ENCODE measurements at regions not wholly inside any gene's neighbourhood (a gene's known extent, or its start where the extent isn't known, plus 50 kb on each side); places are given as distances from the start of the nearest gene placed in this dataset.

- Histone ChIP-seq H3K27ac (no peak overlapping the region), H3K4me3 (no peak overlapping the region), H3K36me3 (no peaks in the 10 kb centered on the region), H3K4me1 (peaks cover 9 to 27% (median 15%) of the 10 kb centered on the region in 4 donors), H3K9me3 (no peaks in the 10 kb centered on the region), H3K27me3 (no peaks in the 10 kb centered on the region)
- DNase-seq: no peak
- TF ChIP-seq CTCF (IDR thresholded peaks at IDR 0.05) (no peak), EP300 (IDR thresholded peaks at IDR 0.05; ENCODE audit: low read depth) (no peak)
- in situ Hi-C loops (cut with MboI; ENCODE audit: low pct_ligation_motif_present in 1 of 4, low pct_unique_long_range_greater_than_20kb in 1 of 4, low sequenced_read_pairs in 3 of 4) (no loop called here), intact Hi-C loops (cut with DNase I; ENCODE audit: low total_unique reads) (no loop called here)
- WGBS, 2 donors (ENCODE audit: low coverage in 1 of 2): 69 to 80% methylated on average over 4 of the region's 4 CpGs
Measured at GRCh38 chr6:150676344-150676743, 76.7 kb downstream of the PLEKHG1 start.

GRCh38 chr6:150676772-150677171 lies 77.1 kb downstream of the PLEKHG1 start:
- Histone ChIP-seq H3K9me3 (no peaks in the 10 kb centered on the region), H3K27ac (no peak overlapping the region), H3K36me3 (no peaks in the 10 kb centered on the region), H3K4me1 (peaks cover 9 to 27% (median 15%) of the 10 kb centered on the region in 4 donors), H3K27me3 (no peaks in the 10 kb centered on the region), H3K4me3 (no peak overlapping the region)
- 94 to 100% methylated on average over 2 of the region's 2 CpGs for WGBS, 2 donors (ENCODE audit: low coverage in 1 of 2)
- intact Hi-C loops (cut with DNase I; ENCODE audit: low total_unique reads): no loop called here
- TF ChIP-seq POLR2AphosphoS5 (IDR thresholded peaks at IDR 0.05) (no peak), POLR2A (IDR thresholded peaks at IDR 0.05) (no peak), CTCF (IDR thresholded peaks at IDR 0.05) (no peak), EP300 (IDR thresholded peaks at IDR 0.05; ENCODE audit: low read depth) (no peak)
- DNase-seq: no peak
- in situ Hi-C loops (cut with MboI; ENCODE audit: low pct_ligation_motif_present in 1 of 4, low pct_unique_long_range_greater_than_20kb in 1 of 4, low sequenced_read_pairs in 3 of 4): no loop called here

- Histone ChIP-seq H3K27ac (no peak overlapping the region), H3K36me3 (no peaks in the 10 kb centered on the region), H3K4me3 (no peak overlapping the region), H3K9me3 (no peaks in the 10 kb centered on the region), H3K4me1 (peaks cover 2 to 15% (median 8%) of the 10 kb centered on the region in 4 donors), H3K27me3 (no peaks in the 10 kb centered on the region)
- intact Hi-C loops (cut with DNase I; ENCODE audit: low total_unique reads) (no loop called here), in situ Hi-C loops (cut with MboI; ENCODE audit: low pct_ligation_motif_present in 1 of 4, low pct_unique_long_range_greater_than_20kb in 1 of 4, low sequenced_read_pairs in 3 of 4) (no loop called here)
- TF ChIP-seq POLR2A (IDR thresholded peaks at IDR 0.05) (no peak), EP300 (IDR thresholded peaks at IDR 0.05; ENCODE audit: low read depth) (no peak), POLR2AphosphoS5 (IDR thresholded peaks at IDR 0.05) (no peak), CTCF (IDR thresholded peaks at IDR 0.05) (no peak)
- no peak for DNase-seq
- WGBS, 2 donors (ENCODE audit: low coverage in 1 of 2): 97 to 98% methylated on average over 5 of the region's 5 CpGs
Measured at GRCh38 chr6:150680510-150680909, 80.8 kb downstream of the PLEKHG1 start.

GRCh38 chr6:150681578-150682395 lies 82.1 kb downstream of the PLEKHG1 start:
- H3K9me3 ChIP-seq: no peaks in the 10 kb centered on the region
- no peak overlapping the region for H3K27ac ChIP-seq
- TF ChIP-seq POLR2A (IDR thresholded peaks at IDR 0.05) (no peak), CTCF (IDR thresholded peaks at IDR 0.05) (no peak), EP300 (IDR thresholded peaks at IDR 0.05; ENCODE audit: low read depth) (no peak), POLR2AphosphoS5 (IDR thresholded peaks at IDR 0.05) (no peak)
- 90 to 92% methylated on average over 2 to 11 of the region's 11 CpGs for WGBS, 2 donors (ENCODE audit: low coverage in 1 of 2)
- H3K36me3 ChIP-seq: no peaks in the 10 kb centered on the region
- in situ Hi-C loops (cut with MboI; ENCODE audit: low pct_ligation_motif_present in 1 of 4, low pct_unique_long_range_greater_than_20kb in 1 of 4, low sequenced_read_pairs in 3 of 4): no loop called here
- no peak overlapping the region for H3K4me3 ChIP-seq
- H3K4me1 ChIP-seq: peaks cover 4 to 18% (median 8%) of the 10 kb centered on the region in 4 donors
- intact Hi-C loops (cut with DNase I; ENCODE audit: low total_unique reads): no loop called here
- no peak for DNase-seq
- no peaks in the 10 kb centered on the region for H3K27me3 ChIP-seq
